ENCODE measurements at regions not wholly inside any gene's neighbourhood (a gene's known extent, or its start where the extent isn't known, plus 50 kb on each side); places are given as distances from the start of the nearest gene placed in this dataset.

DNA sequence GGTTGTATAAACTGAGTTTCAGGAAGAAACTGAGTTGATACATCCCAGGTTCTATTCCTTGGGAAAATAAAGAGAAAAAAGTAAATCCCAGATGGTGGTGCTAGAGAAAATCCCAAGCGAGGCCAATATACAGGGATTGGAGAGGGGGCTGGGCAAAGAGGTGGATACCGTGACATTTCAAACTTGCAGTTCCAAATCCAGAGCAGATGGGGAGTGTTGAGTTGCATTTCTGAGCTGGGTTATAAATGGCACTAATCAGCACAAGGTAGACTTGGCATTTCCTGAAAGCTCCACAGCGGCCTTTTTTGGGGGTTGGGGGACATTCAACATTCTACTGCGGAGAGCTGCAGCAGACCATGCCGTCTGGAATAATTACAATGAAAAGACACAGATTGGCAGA is 224.4 kb downstream of the NXNL2 start:
- TF ChIP-seq, protein P1, sequence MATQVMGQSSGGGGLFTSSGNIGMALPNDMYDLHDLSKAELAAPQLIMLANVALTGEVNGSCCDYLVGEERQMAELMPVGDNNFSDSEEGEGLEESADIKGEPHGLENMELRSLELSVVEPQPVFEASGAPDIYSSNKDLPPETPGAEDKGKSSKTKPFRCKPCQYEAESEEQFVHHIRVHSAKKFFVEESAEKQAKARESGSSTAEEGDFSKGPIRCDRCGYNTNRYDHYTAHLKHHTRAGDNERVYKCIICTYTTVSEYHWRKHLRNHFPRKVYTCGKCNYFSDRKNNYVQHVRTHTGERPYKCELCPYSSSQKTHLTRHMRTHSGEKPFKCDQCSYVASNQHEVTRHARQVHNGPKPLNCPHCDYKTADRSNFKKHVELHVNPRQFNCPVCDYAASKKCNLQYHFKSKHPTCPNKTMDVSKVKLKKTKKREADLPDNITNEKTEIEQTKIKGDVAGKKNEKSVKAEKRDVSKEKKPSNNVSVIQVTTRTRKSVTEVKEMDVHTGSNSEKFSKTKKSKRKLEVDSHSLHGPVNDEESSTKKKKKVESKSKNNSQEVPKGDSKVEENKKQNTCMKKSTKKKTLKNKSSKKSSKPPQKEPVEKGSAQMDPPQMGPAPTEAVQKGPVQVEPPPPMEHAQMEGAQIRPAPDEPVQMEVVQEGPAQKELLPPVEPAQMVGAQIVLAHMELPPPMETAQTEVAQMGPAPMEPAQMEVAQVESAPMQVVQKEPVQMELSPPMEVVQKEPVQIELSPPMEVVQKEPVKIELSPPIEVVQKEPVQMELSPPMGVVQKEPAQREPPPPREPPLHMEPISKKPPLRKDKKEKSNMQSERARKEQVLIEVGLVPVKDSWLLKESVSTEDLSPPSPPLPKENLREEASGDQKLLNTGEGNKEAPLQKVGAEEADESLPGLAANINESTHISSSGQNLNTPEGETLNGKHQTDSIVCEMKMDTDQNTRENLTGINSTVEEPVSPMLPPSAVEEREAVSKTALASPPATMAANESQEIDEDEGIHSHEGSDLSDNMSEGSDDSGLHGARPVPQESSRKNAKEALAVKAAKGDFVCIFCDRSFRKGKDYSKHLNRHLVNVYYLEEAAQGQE (IDR thresholded peaks at IDR 0.05; ENCODE audit: insufficient read depth in 1 of 2, low read depth in 2 of 2, low read length in 2 of 2) = no peak
- TF ChIP-seq SIN3A (IDR thresholded peaks at IDR 0.05; ENCODE audit: borderline replicate concordance, insufficient read depth, low read length) (no peak), TAF1 (IDR thresholded peaks at IDR 0.05; ENCODE audit: borderline replicate concordance, insufficient read depth, low read length) (no peak), FOXP2 (optimal IDR thresholded peaks at IDR 0.05; ENCODE audit: borderline replicate concordance, extremely low read depth, extremely low read length, insufficient read depth) (no peak), POLR2AphosphoS5 (IDR thresholded peaks at IDR 0.05; ENCODE audit: low read depth, low read length) (no peak)

DNA sequence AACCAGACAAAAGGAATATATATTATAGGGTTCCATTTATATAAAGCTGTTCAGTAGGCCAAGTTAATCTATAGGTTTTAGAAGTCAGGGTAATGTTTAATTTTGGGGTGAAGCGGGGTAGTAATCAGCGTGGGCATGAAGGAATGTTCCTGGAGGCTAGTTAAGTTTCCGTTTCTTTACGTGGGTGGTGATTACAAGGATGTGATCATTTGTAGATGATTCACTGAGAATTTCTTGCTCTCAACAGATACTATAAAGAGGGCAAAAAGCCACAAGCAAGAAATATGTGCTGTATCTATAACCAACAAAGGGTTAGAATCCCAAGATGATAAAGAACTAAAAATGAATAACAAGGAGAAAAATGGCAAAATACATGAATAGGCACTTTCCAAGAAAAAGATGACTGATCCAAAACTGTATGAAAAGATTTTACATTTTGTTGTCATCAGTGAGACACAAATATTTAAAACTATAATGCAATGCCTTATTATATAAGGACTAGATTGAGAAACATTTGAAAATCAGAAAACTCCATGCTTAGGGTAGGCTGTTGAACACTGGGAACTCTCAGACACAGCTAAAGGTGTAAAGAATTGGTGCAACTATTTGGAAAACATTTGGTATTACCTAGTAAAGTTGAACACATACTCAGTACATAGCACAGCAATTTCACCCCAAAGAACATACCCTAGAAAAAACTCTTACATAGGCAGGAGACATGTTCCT is 224.3 kb upstream of the S1PR3 start:
- TF ChIP-seq TAF1 (IDR thresholded peaks at IDR 0.05; ENCODE audit: borderline replicate concordance, insufficient read depth, low read length) (no peak), FOXP2 (optimal IDR thresholded peaks at IDR 0.05; ENCODE audit: borderline replicate concordance, extremely low read depth, extremely low read length, insufficient read depth) (no peak), POLR2AphosphoS5 (IDR thresholded peaks at IDR 0.05; ENCODE audit: low read depth, low read length) (no peak), SIN3A (IDR thresholded peaks at IDR 0.05; ENCODE audit: borderline replicate concordance, insufficient read depth, low read length) (no peak)
- TF ChIP-seq, protein P1 (IDR thresholded peaks at IDR 0.05; ENCODE audit: insufficient read depth in 1 of 2, low read depth in 2 of 2, low read length in 2 of 2) = no peak

DNA sequence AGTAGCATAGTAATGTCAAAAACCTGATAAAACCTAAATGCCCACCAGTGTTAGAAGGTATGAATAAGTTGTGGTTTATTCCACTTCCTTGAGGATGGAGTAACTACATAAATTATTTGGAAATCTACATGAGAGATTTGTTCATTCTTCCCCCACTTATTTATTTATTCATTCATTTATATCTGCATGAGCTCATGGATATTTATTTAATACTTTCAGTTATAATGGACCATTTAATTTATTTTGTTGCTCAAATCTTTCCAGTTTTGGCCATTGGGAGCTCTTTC is 223.8 kb upstream of the S1PR3 start:
- TF ChIP-seq POLR2AphosphoS5 (IDR thresholded peaks at IDR 0.05; ENCODE audit: low read depth, low read length) = no peak
- TF ChIP-seq, protein P1 (IDR thresholded peaks at IDR 0.05; ENCODE audit: insufficient read depth in 1 of 2, low read depth in 2 of 2, low read length in 2 of 2) = no peak
- no peak for TF ChIP-seq FOXP2 (optimal IDR thresholded peaks at IDR 0.05; ENCODE audit: borderline replicate concordance, extremely low read depth, extremely low read length, insufficient read depth)
- no peak for TF ChIP-seq SIN3A (IDR thresholded peaks at IDR 0.05; ENCODE audit: borderline replicate concordance, insufficient read depth, low read length)
- no peak for TF ChIP-seq TAF1 (IDR thresholded peaks at IDR 0.05; ENCODE audit: borderline replicate concordance, insufficient read depth, low read length)

DNA sequence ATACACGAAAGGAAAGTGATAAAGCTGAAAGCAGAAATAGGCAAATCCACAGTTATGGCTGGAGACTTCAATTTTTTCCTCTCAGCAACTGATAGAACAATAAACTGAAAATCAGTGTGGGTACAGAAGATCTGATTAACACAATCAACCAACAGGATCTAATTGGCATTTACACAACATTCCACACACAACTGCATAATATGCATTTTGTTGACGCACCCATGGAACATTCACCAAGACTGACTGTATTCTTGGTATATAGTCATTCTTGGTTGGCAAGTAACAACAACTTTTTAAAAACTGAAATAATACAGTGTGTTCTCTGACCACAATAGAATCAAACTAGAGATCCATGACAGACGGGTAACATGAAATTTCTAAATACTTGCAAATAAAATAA is 218.7 kb upstream of the S1PR3 start:
- TF ChIP-seq, protein P1 (IDR thresholded peaks at IDR 0.05; ENCODE audit: insufficient read depth in 1 of 2, low read depth in 2 of 2, low read length in 2 of 2) = no peak
- TF ChIP-seq TAF1 (IDR thresholded peaks at IDR 0.05; ENCODE audit: borderline replicate concordance, insufficient read depth, low read length) = no peak
- TF ChIP-seq POLR2AphosphoS5 (IDR thresholded peaks at IDR 0.05; ENCODE audit: low read depth, low read length) = no peak
- TF ChIP-seq FOXP2 (optimal IDR thresholded peaks at IDR 0.05; ENCODE audit: borderline replicate concordance, extremely low read depth, extremely low read length, insufficient read depth) = no peak

DNA sequence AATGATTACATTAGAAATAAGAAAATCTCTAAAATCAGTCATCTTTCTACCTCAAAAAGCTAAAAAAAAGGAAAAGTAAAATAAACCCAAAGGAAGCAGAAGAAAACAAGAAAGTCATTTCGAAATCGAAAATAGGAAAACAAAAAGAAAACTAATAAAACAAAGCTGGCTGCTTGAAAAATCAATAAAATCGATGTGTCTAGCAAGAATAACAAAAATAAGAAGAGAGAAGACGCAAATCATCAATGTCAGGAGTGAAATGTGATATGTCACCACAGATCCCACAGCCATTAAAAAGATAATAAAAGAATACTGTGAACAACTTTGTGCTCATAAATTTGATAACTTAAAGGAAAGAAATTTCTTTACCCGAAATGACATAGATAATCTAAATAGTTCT is 218.1 kb upstream of the S1PR3 start:
- TF ChIP-seq FOXP2 (optimal IDR thresholded peaks at IDR 0.05; ENCODE audit: borderline replicate concordance, extremely low read depth, extremely low read length, insufficient read depth) (no peak), TAF1 (IDR thresholded peaks at IDR 0.05; ENCODE audit: borderline replicate concordance, insufficient read depth, low read length) (no peak), SIN3A (IDR thresholded peaks at IDR 0.05; ENCODE audit: borderline replicate concordance, insufficient read depth, low read length) (no peak), POLR2AphosphoS5 (IDR thresholded peaks at IDR 0.05; ENCODE audit: low read depth, low read length) (no peak)
- TF ChIP-seq, protein P1 (IDR thresholded peaks at IDR 0.05; ENCODE audit: insufficient read depth in 1 of 2, low read depth in 2 of 2, low read length in 2 of 2) = no peak

All from PFSK-1 (cell line).